Stimulated activated CD4-positive, alpha-beta T cell treated with anti-CD3 and anti-CD28 coated beads, TNF-alpha, amount 100 ng/mL, for 24 hours (primary cell): ENCODE measurements at regions not wholly inside any gene's neighbourhood (a gene's known extent, or its start where the extent isn't known, plus 50 kb on each side); places are given as distances from the start of the nearest gene placed in this dataset.

ENCODE experiments used
- DNase-seq, 3 experiments: peaks; one replicate each; pipeline ENCODE4 v3.0.0-alpha.2; 2020; ENCODE audit warnings: low read depth in 3 of 3

DNA sequence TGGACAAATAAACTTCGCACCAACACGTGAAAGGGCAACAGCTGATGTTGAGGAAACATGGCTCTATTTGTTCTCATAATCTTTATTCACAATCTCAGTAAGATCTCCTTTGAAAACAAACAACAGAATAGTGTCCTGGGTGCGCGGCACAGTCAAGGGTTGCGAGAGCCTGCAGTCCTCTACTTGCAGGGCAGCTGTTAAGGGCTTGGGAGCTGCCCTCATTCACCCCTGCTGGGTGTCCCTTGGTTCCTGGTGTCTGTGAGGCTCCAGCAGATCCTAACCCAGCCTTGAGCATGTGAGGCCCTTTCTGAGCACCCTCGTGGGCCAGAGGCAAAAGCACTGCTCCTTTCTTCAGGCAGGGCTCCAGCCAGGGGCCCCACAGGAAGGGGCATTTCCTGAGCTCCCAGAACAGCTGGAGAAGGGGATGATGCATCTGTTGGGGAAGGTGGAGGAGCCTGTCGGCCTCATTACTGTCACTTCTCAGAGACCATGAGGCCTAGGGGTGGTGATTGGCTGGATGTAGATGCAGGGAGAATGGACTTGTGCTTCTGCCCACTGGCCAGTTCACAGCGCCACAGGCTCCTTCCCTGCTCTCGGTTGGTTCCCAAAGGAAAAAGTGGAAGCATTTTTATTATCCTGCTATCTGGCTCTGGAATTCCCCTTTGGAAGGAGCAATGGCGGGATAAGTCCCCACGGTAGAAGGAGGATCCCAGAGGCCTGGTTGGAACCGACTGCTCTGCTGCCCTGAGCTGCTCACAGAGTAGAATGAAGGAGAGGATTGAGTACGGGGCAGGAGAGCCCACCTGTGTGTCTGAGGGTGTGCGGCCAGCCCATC is 51.9 kb upstream of the KLF13 start:
- DNase-seq = no peak

- no peak for DNase-seq
These were observed 51.0 kb upstream of the KLF13 start for GRCh38 chr15:31275331-31276262.

- DNase-seq = no peak
These were observed 49.9 kb upstream of the KLF13 start for GRCh38 chr15:31276596-31277298.
